IPS-20b (cell line): ENCODE measurements at regions not wholly inside any gene's neighbourhood (a gene's known extent, or its start where the extent isn't known, plus 50 kb on each side); places are given as distances from the start of the nearest gene placed in this dataset.
"Not testable (repeated sequence)": the region's sequence is repeated elsewhere in the genome, so short reads cannot be mapped to it uniquely, and the experiment has no call there.

Experiments used
- H3K27ac ChIP-seq: one replicate; pipeline ENCODE4 v1.5.1; 2013; ENCODE audit warnings: low read length
- H3K27me3 ChIP-seq: 2 replicates; pipeline ENCODE4 v1.6.1; 2013; ENCODE audit warnings: mild to moderate bottlenecking, low read length, inconsistent platforms; ENCODE audit not compliant: insufficient read depth
- H3K36me3 ChIP-seq: 2 replicates; pipeline ENCODE4 v1.6.1; 2013; ENCODE audit warnings: low read depth, mild to moderate bottlenecking, inconsistent platforms, low read length, moderate library complexity; ENCODE audit not compliant: insufficient read depth
- H3K4me1 ChIP-seq: 2 replicates; pipeline ENCODE4 v1.6.1; 2013; ENCODE audit warnings: mild to moderate bottlenecking, control low read depth, inconsistent platforms, low read length, moderate library complexity; ENCODE audit not compliant: insufficient read depth
- H3K4me3 ChIP-seq: 2 replicates; pipeline ENCODE4 v1.5.1; 2013; ENCODE audit warnings: mild to moderate bottlenecking, low read length, inconsistent platforms
- H3K9ac ChIP-seq: 2 replicates; pipeline ENCODE4 v1.6.1; 2013; ENCODE audit warnings: low read depth, mild to moderate bottlenecking, inconsistent platforms, low read length, moderate library complexity
- H3K9me3 ChIP-seq: 2 replicates; pipeline ENCODE4 v1.6.1; 2013; ENCODE audit warnings: mild to moderate bottlenecking, low read depth, low read length, inconsistent platforms; ENCODE audit not compliant: insufficient read depth

DNA sequence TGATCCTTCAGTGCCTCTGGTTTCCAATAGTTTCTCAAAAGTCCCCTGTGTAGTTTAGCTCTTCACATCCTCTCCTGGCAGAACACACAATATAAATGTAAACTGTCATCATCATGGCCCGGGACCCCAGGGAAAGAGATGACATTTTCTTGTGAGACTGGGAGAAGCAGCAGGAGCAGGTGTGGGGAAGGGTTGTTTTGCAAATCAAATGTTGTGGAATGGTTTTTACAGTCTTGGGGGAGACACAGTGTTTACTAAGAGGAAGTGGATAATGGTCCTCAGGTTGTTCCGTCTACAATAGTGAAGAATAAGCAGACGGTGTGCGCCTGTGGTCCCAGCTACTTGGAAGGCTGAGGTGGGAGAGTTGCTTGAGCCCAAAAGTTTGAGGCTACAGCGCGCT is 159.1 kb downstream of the SEC23IP start:
- H3K9me3 ChIP-seq = no peaks in the 10 kb centered on the region
- H3K27me3 ChIP-seq = no peaks in the 10 kb centered on the region
- H3K27ac ChIP-seq = no peak overlapping the region
- H3K4me1 ChIP-seq = peaks cover 4% of the 10 kb centered on the region; the same call in 1 of the 2 replicates
- H3K9ac ChIP-seq = peak overlapping the region; percentile 28; the same call in 1 of the 2 replicates
- H3K36me3 ChIP-seq = no peaks in the 10 kb centered on the region
- no peak overlapping the region for H3K4me3 ChIP-seq

GRCh38 chr10:120052964-120053702 is 160.6 kb downstream of the SEC23IP start:
- Histone ChIP-seq H3K4me3 (no peak overlapping the region), H3K27me3 (no peaks in the 10 kb centered on the region), H3K36me3 (no peaks in the 10 kb centered on the region), H3K4me1 (peaks cover 4% of the 10 kb centered on the region; the same call in 1 of the 2 replicates), H3K27ac (no peak overlapping the region), H3K9ac (no peak overlapping the region), H3K9me3 (no peaks in the 10 kb centered on the region)

GRCh38 chr10:120059790-120060189 is 167.3 kb downstream of the SEC23IP start:
- not testable (repeated sequence) for H3K27me3 ChIP-seq, H3K9ac ChIP-seq, H3K36me3 ChIP-seq, H3K4me1 ChIP-seq, H3K4me3 ChIP-seq, H3K27ac ChIP-seq, H3K9me3 ChIP-seq

GRCh38 chr10:120067427-120067826 is 174.9 kb downstream of the SEC23IP start:
- no peaks in the 10 kb centered on the region for H3K36me3 ChIP-seq
- no peak overlapping the region for H3K9ac ChIP-seq
- peaks cover 7% of the 10 kb centered on the region; the same call in 1 of the 2 replicates for H3K9me3 ChIP-seq
- H3K4me1 ChIP-seq = no peaks in the 10 kb centered on the region
- no peak overlapping the region for H3K4me3 ChIP-seq
- no peak overlapping the region for H3K27ac ChIP-seq
- H3K27me3 ChIP-seq = no peaks in the 10 kb centered on the region

GRCh38 chr10:120069700-120070099 is 177.2 kb downstream of the SEC23IP start:
- H3K4me1 ChIP-seq = no peaks in the 10 kb centered on the region
- H3K27me3 ChIP-seq = no peaks in the 10 kb centered on the region

GRCh38 chr10:120075349-120075748 is 182.8 kb downstream of the SEC23IP start:
- Histone ChIP-seq H3K27ac (no peak overlapping the region), H3K9ac (no peak overlapping the region), H3K9me3 (peaks cover 16% of the 10 kb centered on the region; the same call in 1 of the 2 replicates), H3K4me3 (no peak overlapping the region), H3K4me1 (peaks cover 11% of the 10 kb centered on the region; the same call in 1 of the 2 replicates), H3K27me3 (no peaks in the 10 kb centered on the region), H3K36me3 (no peaks in the 10 kb centered on the region)

More at GRCh38 chr10:120069700-120070099, 177.2 kb downstream of the SEC23IP start:
- Histone ChIP-seq H3K36me3 (no peaks in the 10 kb centered on the region), H3K9ac (no peak overlapping the region), H3K9me3 (peaks cover 16% of the 10 kb centered on the region; the same call in 1 of the 2 replicates), H3K27ac (no peak overlapping the region), H3K4me3 (no peak overlapping the region)

- Histone ChIP-seq H3K27me3 (no peaks in the 10 kb centered on the region), H3K4me1 (peaks cover 11% of the 10 kb centered on the region; the same call in 1 of the 2 replicates), H3K4me3 (peak overlapping the region; percentile 13; the same call in 1 of the 2 replicates), H3K9ac (no peak overlapping the region), H3K36me3 (no peaks in the 10 kb centered on the region), H3K9me3 (peaks cover 12% of the 10 kb centered on the region; the same call in 1 of the 2 replicates), H3K27ac (no peak overlapping the region)
Observed at GRCh38 chr10:120076996-120077706, 184.6 kb downstream of the SEC23IP start.

DNA sequence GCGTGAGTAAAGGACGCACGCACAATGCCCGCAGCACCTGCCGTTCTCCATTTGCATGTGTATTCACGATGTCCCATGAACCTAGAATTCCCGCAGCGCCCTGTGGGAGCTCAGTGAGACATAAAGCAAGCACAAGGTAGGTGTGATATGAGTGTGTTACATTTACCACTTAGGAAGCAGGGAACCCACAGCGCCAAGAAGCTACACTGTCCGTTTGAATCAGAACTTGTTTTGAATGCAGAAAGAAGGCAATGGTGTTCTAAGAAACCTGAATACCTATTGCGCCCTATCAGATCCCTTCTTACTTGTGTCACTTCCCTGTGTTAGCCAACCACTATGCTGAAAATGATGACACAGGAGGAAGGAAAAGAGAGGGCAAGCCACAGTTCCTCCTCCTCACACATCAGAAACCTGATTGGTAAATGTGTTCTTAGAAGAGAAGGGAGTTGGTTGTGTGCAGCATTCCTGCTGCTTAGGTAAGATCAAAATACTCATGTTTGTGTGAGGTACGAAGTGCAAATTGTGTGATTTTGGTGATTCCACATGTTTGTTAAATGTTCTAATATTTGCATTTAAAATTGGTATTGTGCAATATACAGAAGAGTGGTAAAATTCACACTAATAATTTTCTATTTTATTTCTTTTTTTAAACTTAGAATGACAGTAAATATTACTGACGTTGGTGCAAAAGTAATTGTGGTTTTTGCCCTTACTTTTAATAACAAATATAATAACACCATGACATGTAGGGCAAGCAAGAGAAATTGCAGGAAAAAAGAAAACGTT is 185.4 kb downstream of the SEC23IP start:
- H3K36me3 ChIP-seq = no peaks in the 10 kb centered on the region
- H3K27ac ChIP-seq = no peak overlapping the region
- no peaks in the 10 kb centered on the region for H3K27me3 ChIP-seq
- peak overlapping the region; percentile 13; the same call in 1 of the 2 replicates for H3K4me3 ChIP-seq
- H3K4me1 ChIP-seq = peaks cover 11% of the 10 kb centered on the region; the same call in 1 of the 2 replicates
- peaks cover 4% of the 10 kb centered on the region; the same call in 1 of the 2 replicates for H3K9me3 ChIP-seq
- no peak overlapping the region for H3K9ac ChIP-seq

DNA sequence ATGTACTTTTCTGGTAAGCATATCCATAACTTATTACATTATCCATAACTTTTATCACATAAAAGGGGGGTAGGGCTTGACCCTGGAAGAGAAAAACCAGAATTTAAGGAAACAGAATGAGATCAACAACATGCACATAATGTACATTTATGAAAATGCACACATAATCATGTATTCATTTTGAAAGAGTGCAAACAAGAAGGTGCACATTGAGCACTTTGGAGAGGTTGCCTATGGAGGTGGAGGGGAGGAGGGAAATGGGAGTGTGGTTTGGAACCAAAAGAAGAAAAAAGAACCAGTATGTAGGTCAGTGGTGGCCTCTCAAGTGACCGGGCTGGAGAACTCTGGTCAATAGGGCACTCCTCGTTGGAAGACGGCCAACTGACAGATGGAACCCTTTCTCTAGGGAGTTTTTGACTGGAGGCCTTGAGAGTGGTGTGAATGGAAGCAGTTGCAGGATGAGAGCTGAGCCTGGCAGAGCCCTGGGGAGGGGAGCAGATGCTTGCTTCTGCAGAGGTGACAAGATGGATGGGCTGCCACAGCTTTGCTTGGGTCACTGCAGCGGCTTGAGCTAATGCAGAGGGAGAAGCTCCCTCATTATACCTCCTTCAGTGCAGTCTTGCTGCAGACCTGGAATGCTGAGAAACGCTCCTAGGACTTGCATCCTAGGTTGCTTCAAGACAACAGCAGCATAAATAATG is 192.7 kb downstream of the SEC23IP start:
- Histone ChIP-seq H3K27ac (no peak overlapping the region), H3K9me3 (no peaks in the 10 kb centered on the region), H3K4me3 (no peak overlapping the region), H3K9ac (no peak overlapping the region), H3K27me3 (no peaks in the 10 kb centered on the region), H3K4me1 (peaks cover 9% of the 10 kb centered on the region; the same call in 1 of the 2 replicates), H3K36me3 (no peaks in the 10 kb centered on the region)

GRCh38 chr10:120086066-120086465 is 193.5 kb downstream of the SEC23IP start:
- Histone ChIP-seq H3K4me3 (no peak overlapping the region), H3K27ac (no peak overlapping the region), H3K9ac (no peak overlapping the region), H3K4me1 (peaks cover 9% of the 10 kb centered on the region; the same call in 1 of the 2 replicates), H3K36me3 (no peaks in the 10 kb centered on the region), H3K9me3 (no peaks in the 10 kb centered on the region), H3K27me3 (no peaks in the 10 kb centered on the region)

DNA sequence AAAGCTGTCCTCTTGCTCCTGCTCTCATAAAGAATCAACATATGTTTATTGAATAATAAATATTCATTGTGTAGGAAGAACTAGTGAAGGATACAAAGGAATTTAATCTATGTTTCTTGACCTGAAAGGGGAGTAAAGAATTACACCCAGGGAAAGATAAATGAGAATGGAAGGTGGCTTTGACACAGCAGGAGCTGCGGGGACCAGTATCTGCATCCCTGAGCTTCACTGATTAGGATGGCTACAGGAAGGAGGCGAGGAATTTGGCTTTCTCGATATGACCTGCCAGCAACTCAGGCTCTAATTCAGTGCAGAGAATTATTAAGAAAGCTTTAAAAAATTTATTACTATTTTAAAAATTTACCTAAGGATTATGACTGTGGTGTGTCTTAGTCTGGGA is 194.6 kb downstream of the SEC23IP start:
- Histone ChIP-seq H3K36me3 (no peaks in the 10 kb centered on the region), H3K27ac (no peak overlapping the region), H3K4me3 (no peak overlapping the region), H3K9ac (no peak overlapping the region), H3K27me3 (no peaks in the 10 kb centered on the region), H3K4me1 (peaks cover 9% of the 10 kb centered on the region; the same call in 1 of the 2 replicates), H3K9me3 (no peaks in the 10 kb centered on the region)
